GM11168 (cell line): ENCODE measurements at regions not wholly inside any gene's neighbourhood (a gene's known extent, or its start where the extent isn't known, plus 50 kb on each side); places are given as distances from the start of the nearest gene placed in this dataset.

Experiments used
- in situ Hi-C: fragments of 300-500 bp; cut with MboI; formaldehyde crosslinking; loops from one replicate; pipeline ENCODE4 v1.12.0; 2022; ENCODE audit warnings: low sequenced_read_pairs; ENCODE audit not compliant: unreplicated experiment

DNA sequence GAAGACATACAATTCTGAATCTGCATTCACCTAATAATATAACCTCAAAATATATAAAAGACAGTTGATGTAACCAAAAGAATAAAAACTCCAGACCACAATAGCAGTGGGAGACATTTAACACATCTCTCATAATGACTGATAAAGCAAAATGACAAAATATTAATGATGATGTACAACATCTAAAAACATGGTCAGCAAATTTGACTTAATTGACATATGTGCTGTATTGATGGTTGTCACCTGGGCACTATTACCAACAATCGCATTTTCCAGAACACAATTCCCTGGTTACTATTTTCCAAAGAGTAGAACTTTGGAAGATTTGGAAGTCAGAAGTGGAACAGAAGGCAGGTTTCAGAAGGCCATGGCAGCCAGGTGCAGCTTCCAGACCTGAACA, 899.5 kb upstream of the CELF2 start:
- in situ Hi-C loops, result no loop called here

GRCh38 chr10:10120671-10121070, 897.0 kb upstream of the CELF2 start:
- in situ Hi-C loops, result no loop called here

DNA sequence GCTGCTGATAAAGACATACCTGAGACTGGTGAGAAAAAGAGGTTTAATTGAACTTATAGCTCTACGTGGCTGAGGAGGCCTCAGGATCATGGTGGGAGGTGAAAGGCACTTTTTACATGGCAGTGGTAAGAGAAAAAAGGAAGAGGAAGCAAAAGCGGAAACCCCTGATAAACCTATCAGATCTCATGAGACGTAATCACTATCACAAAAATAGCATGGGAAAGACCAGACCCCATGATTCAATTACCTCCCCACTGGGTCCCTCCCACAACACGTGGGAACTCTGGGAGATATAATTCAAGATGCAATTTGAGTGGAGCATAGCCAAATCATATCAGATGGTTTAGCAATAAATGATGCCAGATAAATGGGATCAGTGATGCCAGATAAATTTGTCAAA, 892.0 kb upstream of the CELF2 start:
- in situ Hi-C loops, result no loop called here

- in situ Hi-C loops, result no loop called here
These were observed 891.5 kb upstream of the CELF2 start for GRCh38 chr10:10126218-10126617.

DNA sequence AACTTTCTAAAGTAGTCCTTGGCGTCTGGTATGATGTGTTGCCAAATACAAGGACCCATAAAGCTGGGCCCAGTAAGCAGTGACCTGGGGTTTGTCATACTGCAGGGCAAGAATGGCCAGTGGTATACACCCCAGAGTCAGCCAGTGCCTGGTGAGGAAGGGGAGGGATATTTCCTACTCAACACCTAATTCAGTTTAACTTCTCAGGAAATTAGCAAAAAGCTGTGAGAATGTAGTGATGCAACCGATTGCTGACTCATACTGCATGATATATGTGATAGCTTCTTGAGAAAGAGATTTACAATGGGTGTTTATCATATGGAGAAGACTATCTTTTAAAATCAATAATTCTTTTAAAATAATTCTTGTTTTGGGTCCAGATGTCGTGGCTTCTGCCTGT, 889.3 kb upstream of the CELF2 start:
- in situ Hi-C loops, result no loop called here

- in situ Hi-C loops, result no loop called here
These were observed 887.0 kb upstream of the CELF2 start for GRCh38 chr10:10130686-10131085.

GRCh38 chr10:10132009-10132408, 885.7 kb upstream of the CELF2 start:
- in situ Hi-C loops, result no loop called here

- in situ Hi-C loops, result no loop called here
These were observed 884.4 kb upstream of the CELF2 start for GRCh38 chr10:10133281-10133680.

- in situ Hi-C loops, result no loop called here
These were observed 879.0 kb upstream of the CELF2 start for GRCh38 chr10:10138685-10139084.

DNA sequence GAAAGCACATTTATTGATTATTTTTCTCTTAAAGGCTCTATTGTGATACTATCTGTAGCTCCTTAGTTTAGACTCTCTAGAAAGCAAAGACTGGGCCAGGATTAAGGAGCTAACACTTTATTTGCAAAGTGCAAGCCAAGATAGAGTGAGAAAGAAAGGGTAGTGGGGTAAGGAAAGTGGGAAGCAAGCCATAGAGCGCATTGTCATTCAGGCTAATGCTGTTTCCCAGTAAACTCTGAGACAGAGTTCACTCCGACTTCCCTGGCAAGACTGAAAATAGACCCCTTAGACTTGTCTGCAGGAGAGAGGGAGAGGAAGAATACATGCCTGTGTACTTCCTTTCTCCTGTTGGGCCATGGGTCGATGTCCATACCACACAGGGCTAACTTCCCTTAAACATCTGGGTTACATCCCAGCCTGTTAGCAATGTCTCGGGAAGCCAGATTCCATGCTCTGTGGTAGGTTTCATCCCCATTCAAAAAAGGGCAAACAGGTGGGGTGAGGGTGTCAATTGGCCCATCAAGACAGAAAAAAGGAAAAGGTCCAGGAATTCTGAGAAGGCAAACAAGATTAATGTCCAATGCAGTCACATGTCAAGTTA, 875.8 kb upstream of the CELF2 start:
- in situ Hi-C loops, result no loop called here

GRCh38 chr10:10146604-10147003, 871.1 kb upstream of the CELF2 start:
- in situ Hi-C loops, result no loop called here

DNA sequence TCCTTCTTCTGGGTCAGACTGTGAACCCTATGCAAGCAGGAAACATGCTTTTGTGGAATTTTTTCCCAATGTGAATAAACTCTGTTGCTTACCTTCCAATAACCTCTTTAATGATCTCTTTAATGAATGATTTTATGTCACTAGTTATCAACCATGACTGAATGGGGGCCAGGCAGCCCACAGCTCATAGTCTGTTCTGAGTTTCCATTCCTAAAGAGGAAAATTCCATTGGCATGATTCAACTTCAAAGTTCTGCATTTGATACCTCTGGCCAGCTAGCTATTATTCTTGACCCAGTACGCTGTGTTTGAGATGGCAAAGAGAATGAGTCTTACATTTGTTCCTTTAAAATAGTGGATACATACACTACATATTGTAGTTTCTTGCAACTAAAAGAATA, 867.8 kb upstream of the CELF2 start:
- in situ Hi-C loops, result no loop called here

- in situ Hi-C loops, result no loop called here
These were observed 860.6 kb upstream of the CELF2 start for GRCh38 chr10:10156917-10157600.

DNA sequence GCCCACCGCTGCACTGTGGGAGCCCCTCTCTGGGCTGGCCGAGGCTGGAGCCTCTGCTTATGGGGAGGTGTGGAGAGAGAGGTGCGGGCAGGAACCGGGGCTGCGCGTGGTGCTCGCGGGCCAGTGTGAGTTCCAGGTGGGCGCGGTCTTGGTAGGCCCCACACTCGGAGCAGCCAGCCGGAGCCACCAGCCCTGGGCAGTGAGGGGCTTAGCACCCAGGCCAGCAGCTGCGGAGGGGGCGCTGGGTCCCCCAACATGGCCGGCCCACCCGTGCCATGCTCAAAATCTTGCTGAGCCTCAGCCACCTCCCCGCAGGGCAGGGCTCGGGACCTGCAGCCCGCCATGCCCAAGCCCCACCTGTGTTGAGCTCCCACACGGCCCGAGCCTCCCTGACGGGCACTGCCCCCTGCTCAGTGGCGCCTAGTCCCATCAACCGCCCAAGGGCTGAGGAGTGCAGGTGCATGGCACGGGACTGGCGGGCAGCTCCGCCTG, 856.8 kb upstream of the CELF2 start:
- in situ Hi-C loops, result no loop called here

- in situ Hi-C loops, result no loop called here
These were observed 852.8 kb upstream of the CELF2 start for GRCh38 chr10:10164848-10165247.

DNA sequence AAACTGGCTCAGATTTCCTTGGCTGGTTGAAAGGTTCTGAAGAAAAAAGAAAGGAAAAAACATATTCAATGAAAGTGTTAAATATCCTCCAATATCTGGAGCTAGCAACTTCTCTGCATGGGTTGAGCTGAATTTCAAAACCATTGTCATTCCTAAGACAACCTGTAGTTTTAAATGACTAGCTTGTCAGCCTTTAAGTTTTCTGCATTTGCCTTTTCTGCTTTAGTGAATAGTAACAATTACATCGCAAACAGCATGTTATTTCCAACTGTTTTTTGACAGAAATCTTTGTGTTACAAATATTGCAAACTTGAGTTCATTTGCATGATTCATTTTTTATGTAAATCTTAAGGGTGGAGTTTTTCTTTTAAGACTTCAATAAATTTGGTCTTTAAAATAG, 852.3 kb upstream of the CELF2 start:
- in situ Hi-C loops, result no loop called here

DNA sequence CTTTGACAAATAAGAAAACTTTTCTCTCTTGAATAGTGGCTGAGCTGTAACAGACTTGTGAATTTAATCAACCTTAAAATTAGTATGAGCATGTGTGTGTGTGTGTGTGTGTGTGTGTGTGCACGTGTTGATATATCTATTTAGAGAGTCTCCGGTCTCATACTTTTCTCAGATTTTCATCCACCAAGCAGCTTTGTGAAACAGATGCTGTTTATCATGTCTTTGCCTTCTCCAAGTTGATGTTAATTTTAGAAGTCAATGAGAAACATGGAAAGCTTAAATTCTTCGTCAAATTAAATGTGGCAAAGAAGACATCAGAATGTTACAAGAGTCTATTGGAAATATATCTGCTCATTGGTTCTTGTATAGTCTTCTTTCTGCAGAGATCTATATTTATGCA, 839.2 kb upstream of the CELF2 start:
- in situ Hi-C loops, result no loop called here

DNA sequence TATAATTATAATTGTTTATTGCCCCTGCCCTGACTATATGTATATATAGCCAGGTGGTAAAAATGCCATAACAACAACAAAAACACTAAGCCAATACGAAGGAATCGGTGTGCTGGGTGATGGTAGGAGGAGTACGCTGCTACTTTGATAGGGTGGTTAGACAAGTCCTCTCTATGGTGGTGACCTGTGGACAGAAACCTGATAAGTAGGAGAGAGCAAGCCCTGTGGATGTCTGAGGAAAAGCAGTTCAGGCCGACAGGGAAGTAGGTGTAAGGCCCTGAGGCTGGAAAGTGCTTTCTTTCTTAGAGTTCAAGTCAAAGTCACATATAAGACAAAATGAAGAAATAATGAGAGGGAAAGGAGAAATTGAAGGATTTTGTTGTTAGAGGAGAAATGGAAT, 823.8 kb upstream of the CELF2 start:
- in situ Hi-C loops, result no loop called here

GRCh38 chr10:10196701-10197100, 821.0 kb upstream of the CELF2 start:
- in situ Hi-C loops, result no loop called here

DNA sequence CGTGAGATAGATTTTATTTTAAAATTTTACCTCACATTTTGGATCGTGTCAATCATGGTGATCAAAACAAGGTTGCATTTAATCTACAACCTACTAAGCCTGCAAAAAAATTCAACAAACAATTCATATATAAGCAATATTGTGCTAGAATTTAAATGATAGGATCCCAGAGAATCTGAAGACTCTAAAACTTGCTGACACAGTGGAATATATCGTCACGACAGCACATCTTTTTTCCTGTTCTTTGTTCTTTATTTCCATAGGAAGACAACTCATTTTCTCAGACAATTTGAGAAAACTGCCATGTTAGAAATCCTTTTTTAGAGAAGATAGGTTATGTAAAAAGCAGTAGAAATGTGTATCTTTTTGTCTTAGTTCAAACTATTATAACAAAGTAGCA, 820.2 kb upstream of the CELF2 start:
- in situ Hi-C loops, result no loop called here

DNA sequence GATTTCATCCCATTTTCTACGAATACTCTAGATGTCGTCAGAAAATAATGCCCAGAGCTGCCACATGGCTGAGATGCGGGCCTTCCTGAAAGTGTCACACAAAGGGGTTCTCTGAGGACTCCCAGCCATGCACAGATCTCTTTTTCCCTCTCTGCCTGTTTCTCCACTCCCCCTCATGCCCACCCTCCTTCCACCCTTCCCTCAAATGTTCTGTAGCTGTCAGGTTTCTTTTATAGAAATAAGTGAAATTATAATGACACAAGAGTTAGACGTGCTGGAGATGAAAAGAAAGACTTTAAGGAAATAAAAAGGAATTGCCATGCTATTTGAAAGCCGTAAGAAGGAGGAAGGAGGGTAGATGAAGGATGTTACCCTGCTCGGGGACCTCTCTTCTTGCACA, 819.3 kb upstream of the CELF2 start:
- in situ Hi-C loops, result no loop called here

- in situ Hi-C loops, result no loop called here
These were observed 813.3 kb upstream of the CELF2 start for GRCh38 chr10:10204415-10204814.
